HepG2 (cell line): ENCODE measurements at regions not wholly inside any gene's neighbourhood (a gene's known extent, or its start where the extent isn't known, plus 50 kb on each side); places are given as distances from the start of the nearest gene placed in this dataset.

ENCODE experiments used
- ATAC-seq: fragments of 200-7000 bp; cut with Tn5 transposase; 3 replicates; pipeline ENCODE4 v1.9.1; 2020; ENCODE audit warnings: mild to moderate bottlenecking, moderate library complexity
- BruUV-seq: library from RNA; stranded (reverse); fragments of 400-500 nt; replicated peaks from 2 replicates; lab custom pipeline; 2021; lab: Mats Ljungman, UMichigan
- CTCF ChIA-PET: fragments of 300-600 bp; formaldehyde crosslinking; extraction: SDS; loops from one replicate; lab custom pipeline; 2021; ENCODE audit warnings: low total read pairs, inconsistent platforms, low intra/inter-chr PET ratio; lab: Yijun Ruan, JAX
- POLR2A ChIA-PET: fragments of 350-600 bp; sonication (Branson Sonifier 250); formaldehyde crosslinking; loops from one replicate; lab custom pipeline; 2020; ENCODE audit warnings: antibody characterized with exemption, inconsistent platforms; lab: Yijun Ruan, JAX
- DNase-seq: peaks from one replicate; pipeline ENCODE4 v3.0.0-alpha.2; 2015; ENCODE audit warnings: low spot score
- FAIRE-seq: peaks from 3 replicates; lab custom pipeline; 2011; peaks lifted over from hg19 to GRCh38; lab: Jason Lieb, UNC
- H2AFZ ChIP-seq: one replicate; pipeline ENCODE4 v1.6.1; 2011; ENCODE audit warnings: low read length, inconsistent platforms
- H3K27ac ChIP-seq: fragments of 300-600 bp; 3 replicates; pipeline ENCODE4 v1.8.0; 2011; ENCODE audit warnings: mixed run types, mild to moderate bottlenecking, mixed read lengths, low read length, inconsistent platforms; ENCODE audit not compliant: insufficient read depth; ENCODE audit errors: extremely low read length
- H3K27me3 ChIP-seq, 2 experiments: fragments of 200-600 bp in 1 of 2; 2 replicates in 1 of 2; 3 replicates in 1 of 2; pipeline versions ENCODE4 v1.6.0 to v1.8.0; 2011; ENCODE audit warnings: low read length in 2 of 2, mild to moderate bottlenecking in 2 of 2, moderate library complexity in 2 of 2, inconsistent platforms in 1 of 2; ENCODE audit not compliant: insufficient read depth in 2 of 2, control insufficient read depth in 1 of 2
- H3K36me3 ChIP-seq, 2 experiments: fragments of 200-600 bp in 1 of 2; replicated peaks in 1 of 2; 2 replicates in 1 of 2; 3 replicates in 1 of 2; pipeline versions ENCODE4 v1.5.1 to v1.8.0; 2011; ENCODE audit warnings: low read length in 2 of 2, inconsistent platforms in 1 of 2; ENCODE audit not compliant: insufficient read depth in 2 of 2, control insufficient read depth in 1 of 2
- H3K4me1 ChIP-seq: 2 replicates; pipeline ENCODE4 v1.5.1; 2012; ENCODE audit warnings: low read length, inconsistent platforms; ENCODE audit not compliant: insufficient read depth
- H3K4me2 ChIP-seq: 2 replicates; pipeline ENCODE4 v1.6.0; 2011; ENCODE audit warnings: low read depth, low read length, inconsistent platforms
- H3K4me3 ChIP-seq, 3 experiments: fragments of 200-600 bp in 1 of 3; sonication (generic), shearing (Covaris generic) in 1 of 3; replicated peaks in 1 of 3; 2 replicates each; pipeline ENCODE4 v1.5.1; 2011 to 2016; ENCODE audit warnings: low read length in 3 of 3, inconsistent platforms in 2 of 3, low read depth in 2 of 3, mild to moderate bottlenecking in 2 of 3, control low read depth in 1 of 3, mixed read lengths in 1 of 3; ENCODE audit not compliant: insufficient read depth in 1 of 3
- H3K79me2 ChIP-seq: one replicate; pipeline ENCODE4 v1.6.1; 2011; ENCODE audit warnings: low read length, inconsistent platforms; ENCODE audit not compliant: insufficient read depth
- H3K9ac ChIP-seq: 2 replicates; pipeline ENCODE4 v1.6.0; 2011; ENCODE audit warnings: mild to moderate bottlenecking, low read depth, low read length, inconsistent platforms; ENCODE audit not compliant: insufficient read depth
- H3K9me3 ChIP-seq: 2 replicates; pipeline ENCODE4 v1.5.1; 2012; ENCODE audit warnings: mild to moderate bottlenecking, low read length
- H4K20me1 ChIP-seq: 2 replicates; pipeline ENCODE4 v1.6.0; 2011; ENCODE audit warnings: inconsistent platforms, mild to moderate bottlenecking, low read length, moderate library complexity; ENCODE audit not compliant: insufficient read depth
- MAFK ChIP-seq, 2 experiments: IDR thresholded peaks in 1 of 2; conservative IDR thresholded peaks in 1 of 2; 2 replicates each; pipeline ENCODE4 v1.6.1; 2011; ENCODE audit warnings: improper control_type of control experiment in 2 of 2, low read length in 2 of 2
- TEAD3 ChIP-seq: optimal IDR thresholded peaks from 2 replicates; pipeline ENCODE3; 2016; ENCODE audit warnings: borderline replicate concordance
- ZNF570 ChIP-seq: sonication (generic); formaldehyde crosslinking; IDR thresholded peaks from 2 replicates; pipeline ENCODE4 v1.4.0; 2020; ENCODE audit warnings: mild to moderate bottlenecking, missing genetic modification reagents, borderline replicate concordance
- WGBS: methylation state at CpG from one replicate; pipeline ENCODE4 v1.1.6; 2017; ENCODE audit warnings: low lambda C conversion rate; 5-methylcytosine and 5-hydroxymethylcytosine counted together
- in situ Hi-C: cut with HindIII; loops from 2 replicates; pipeline ENCODE4 v1.10.0; 2017; ENCODE audit warnings: low pct_unique_long_range_greater_than_20kb; ENCODE audit not compliant: extremely low pct_ligation_motif_present
- intact Hi-C: fragments of 100-400 bp; cut with micrococcal nuclease; formaldehyde crosslinking; loops from one replicate; pipeline ENCODE4 v1.10.0; 2022; ENCODE audit not compliant: unreplicated experiment
- TF ChIP-seq, protein P1 (sequence below): sonication (generic); formaldehyde crosslinking; IDR thresholded peaks from 2 replicates; pipeline ENCODE4 v1.5.1; 2020; ENCODE audit warnings: mild to moderate bottlenecking, missing genetic modification reagents, borderline replicate concordance

- no peak for ATAC-seq
- H3K4me2 ChIP-seq: no peak overlapping the region
- H3K4me1 ChIP-seq: no peaks in the 10 kb centered on the region
- no peak overlapping the region for H3K9ac ChIP-seq
- no peak for FAIRE-seq
- no peaks in the 10 kb centered on the region for H3K79me2 ChIP-seq
- no peak overlapping the region for H3K27ac ChIP-seq
- in situ Hi-C loops: no loop called here
- no peak overlapping the region for H3K4me3 ChIP-seq
- H2AFZ ChIP-seq: no peak overlapping the region
- DNase-seq: no peak
- ChIA-PET POLR2A (no interaction called here), CTCF (no interaction called here)
- H4K20me1 ChIP-seq: no peaks in the 10 kb centered on the region
- no TSS peak for BruUV-seq
- H3K9me3 ChIP-seq: no peaks in the 10 kb centered on the region
- no peak for TF ChIP-seq ZNF570 (CRISPR knock-in tag)
- no peak for TF ChIP-seq MAFK (conservative IDR thresholded peaks at IDR 0.05 in 1 of 2, IDR thresholded peaks at IDR 0.05 in 1 of 2; ENCODE audit: low read length in 2 of 2)
- no peak for TF ChIP-seq TEAD3 (CRISPR knock-in tag)
- TF ChIP-seq, protein P1, sequence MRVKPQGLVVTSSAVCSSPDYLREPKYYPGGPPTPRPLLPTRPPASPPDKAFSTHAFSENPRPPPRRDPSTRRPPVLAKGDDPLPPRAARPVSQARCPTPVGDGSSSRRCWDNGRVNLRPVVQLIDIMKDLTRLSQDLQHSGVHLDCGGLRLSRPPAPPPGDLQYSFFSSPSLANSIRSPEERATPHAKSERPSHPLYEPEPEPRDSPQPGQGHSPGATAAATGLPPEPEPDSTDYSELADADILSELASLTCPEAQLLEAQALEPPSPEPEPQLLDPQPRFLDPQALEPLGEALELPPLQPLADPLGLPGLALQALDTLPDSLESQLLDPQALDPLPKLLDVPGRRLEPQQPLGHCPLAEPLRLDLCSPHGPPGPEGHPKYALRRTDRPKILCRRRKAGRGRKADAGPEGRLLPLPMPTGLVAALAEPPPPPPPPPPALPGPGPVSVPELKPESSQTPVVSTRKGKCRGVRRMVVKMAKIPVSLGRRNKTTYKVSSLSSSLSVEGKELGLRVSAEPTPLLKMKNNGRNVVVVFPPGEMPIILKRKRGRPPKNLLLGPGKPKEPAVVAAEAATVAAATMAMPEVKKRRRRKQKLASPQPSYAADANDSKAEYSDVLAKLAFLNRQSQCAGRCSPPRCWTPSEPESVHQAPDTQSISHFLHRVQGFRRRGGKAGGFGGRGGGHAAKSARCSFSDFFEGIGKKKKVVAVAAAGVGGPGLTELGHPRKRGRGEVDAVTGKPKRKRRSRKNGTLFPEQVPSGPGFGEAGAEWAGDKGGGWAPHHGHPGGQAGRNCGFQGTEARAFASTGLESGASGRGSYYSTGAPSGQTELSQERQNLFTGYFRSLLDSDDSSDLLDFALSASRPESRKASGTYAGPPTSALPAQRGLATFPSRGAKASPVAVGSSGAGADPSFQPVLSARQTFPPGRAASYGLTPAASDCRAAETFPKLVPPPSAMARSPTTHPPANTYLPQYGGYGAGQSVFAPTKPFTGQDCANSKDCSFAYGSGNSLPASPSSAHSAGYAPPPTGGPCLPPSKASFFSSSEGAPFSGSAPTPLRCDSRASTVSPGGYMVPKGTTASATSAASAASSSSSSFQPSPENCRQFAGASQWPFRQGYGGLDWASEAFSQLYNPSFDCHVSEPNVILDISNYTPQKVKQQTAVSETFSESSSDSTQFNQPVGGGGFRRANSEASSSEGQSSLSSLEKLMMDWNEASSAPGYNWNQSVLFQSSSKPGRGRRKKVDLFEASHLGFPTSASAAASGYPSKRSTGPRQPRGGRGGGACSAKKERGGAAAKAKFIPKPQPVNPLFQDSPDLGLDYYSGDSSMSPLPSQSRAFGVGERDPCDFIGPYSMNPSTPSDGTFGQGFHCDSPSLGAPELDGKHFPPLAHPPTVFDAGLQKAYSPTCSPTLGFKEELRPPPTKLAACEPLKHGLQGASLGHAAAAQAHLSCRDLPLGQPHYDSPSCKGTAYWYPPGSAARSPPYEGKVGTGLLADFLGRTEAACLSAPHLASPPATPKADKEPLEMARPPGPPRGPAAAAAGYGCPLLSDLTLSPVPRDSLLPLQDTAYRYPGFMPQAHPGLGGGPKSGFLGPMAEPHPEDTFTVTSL (CRISPR knock-in tag): no peak
- H3K36me3 ChIP-seq: no peaks in the 10 kb centered on the region
- intact Hi-C loops: no loop called here
- WGBS: 31% methylated on average over 12 of the region's 12 CpGs
- peaks cover 12 to 89% of the 10 kb centered on the region in 2 experiments; a peak in 4 of 5 replicates for H3K27me3 ChIP-seq
Observed at GRCh38 chr2:238634701-238635357, 208.1 kb downstream of the ASB1 start.
